OCI-LY1 (cell line): ENCODE measurements at regions not wholly inside any gene's neighbourhood (a gene's known extent, or its start where the extent isn't known, plus 50 kb on each side); places are given as distances from the start of the nearest gene placed in this dataset.

ENCODE experiments used
- CTCF ChIP-seq: fragments of 200-600 bp; sonication (generic), shearing (Covaris generic); IDR thresholded peaks from 2 replicates; pipeline ENCODE4 v1.5.1; 2017; ENCODE audit warnings: mild to moderate bottlenecking, antibody characterized with exemption, low read length, moderate library complexity, mixed read lengths
- EZH2 ChIP-seq: fragments of 200-600 bp; sonication (generic), shearing (Covaris generic); IDR thresholded peaks from 2 replicates; pipeline ENCODE4 v1.8.0; 2017; ENCODE audit warnings: borderline replicate concordance, mixed run types, mild to moderate bottlenecking, antibody characterized with exemption, low read length, moderate library complexity, mixed read lengths

- TF ChIP-seq EZH2 (no peak), CTCF (no peak)
Measured at GRCh38 chr6:81906709-81907204, 154.3 kb upstream of the TENT5A start.
